Daoy (cell line): ENCODE measurements at regions not wholly inside any gene's neighbourhood (a gene's known extent, or its start where the extent isn't known, plus 50 kb on each side); places are given as distances from the start of the nearest gene placed in this dataset.

Experiments
- DNase-seq: peaks from one replicate; pipeline ENCODE4 v3.0.0-alpha.2; 2015; ENCODE audit warnings: low read depth

- no peak for DNase-seq
These were observed 433.2 kb upstream of the MGMT start for GRCh38 chr10:129033790-129034272.

- DNase-seq: no peak
These were observed 431.8 kb upstream of the MGMT start for GRCh38 chr10:129035052-129035827.

GRCh38 chr10:129038522-129038921 is 428.5 kb upstream of the MGMT start:
- DNase-seq: no peak

- DNase-seq: no peak
These were observed 427.4 kb upstream of the MGMT start for GRCh38 chr10:129039406-129040370.

GRCh38 chr10:129040377-129040776 is 426.7 kb upstream of the MGMT start:
- no peak for DNase-seq

- DNase-seq: no peak
These were observed 425.1 kb upstream of the MGMT start for GRCh38 chr10:129041916-129042315.

- no peak for DNase-seq
These were observed 424.1 kb upstream of the MGMT start for GRCh38 chr10:129042776-129043595.

- no peak for DNase-seq
These were observed 423.4 kb upstream of the MGMT start for GRCh38 chr10:129043691-129044090.

GRCh38 chr10:129045599-129045998 is 421.4 kb upstream of the MGMT start:
- DNase-seq: no peak

GRCh38 chr10:129046065-129046681 is 420.9 kb upstream of the MGMT start:
- no peak for DNase-seq

GRCh38 chr10:129046962-129047361 is 420.1 kb upstream of the MGMT start:
- no peak for DNase-seq

GRCh38 chr10:129047600-129047999 is 419.4 kb upstream of the MGMT start:
- DNase-seq: no peak

- peak; percentile 73 for DNase-seq
These were observed 418.5 kb upstream of the MGMT start for GRCh38 chr10:129048513-129048912.

- DNase-seq: no peak
These were observed 417.5 kb upstream of the MGMT start for GRCh38 chr10:129049501-129049900.

GRCh38 chr10:129055225-129055624 is 411.8 kb upstream of the MGMT start:
- DNase-seq: no peak

GRCh38 chr10:129055986-129056385 is 411.1 kb upstream of the MGMT start:
- no peak for DNase-seq

GRCh38 chr10:129056734-129057689 is 410.0 kb upstream of the MGMT start:
- no peak for DNase-seq

- peak; percentile 34 for DNase-seq
These were observed 409.0 kb upstream of the MGMT start for GRCh38 chr10:129057856-129058663.

- no peak for DNase-seq
These were observed 408.3 kb upstream of the MGMT start for GRCh38 chr10:129058664-129059155.
